ENCODE measurements at regions not wholly inside any gene's neighbourhood (a gene's known extent, or its start where the extent isn't known, plus 50 kb on each side); places are given as distances from the start of the nearest gene placed in this dataset.

GRCh38 chr14:104313674-104314073 is 175.3 kb downstream of the KIF26A start:
- TF ChIP-seq POLR2AphosphoS5 (IDR thresholded peaks at IDR 0.05; ENCODE audit: low read depth, low read length): no peak
- TF ChIP-seq TAF1 (IDR thresholded peaks at IDR 0.05; ENCODE audit: borderline replicate concordance, low read depth, low read length): no peak
- no peak for TF ChIP-seq POLR2A (IDR thresholded peaks at IDR 0.05; ENCODE audit: low read depth, low read length)
- no peak for DNase-seq (ENCODE audit: insufficient read length)
- FAIRE-seq: no peak

- DNase-seq (ENCODE audit: insufficient read length) (no peak), FAIRE-seq (no peak)
- no peak for TF ChIP-seq TAF1 (IDR thresholded peaks at IDR 0.05; ENCODE audit: borderline replicate concordance, low read depth, low read length)
- TF ChIP-seq POLR2AphosphoS5 (IDR thresholded peaks at IDR 0.05; ENCODE audit: low read depth, low read length): no peak
- no peak for TF ChIP-seq POLR2A (IDR thresholded peaks at IDR 0.05; ENCODE audit: low read depth, low read length)
These were observed 176.0 kb downstream of the KIF26A start for GRCh38 chr14:104314251-104314941.

GRCh38 chr14:104315169-104315568 is 176.8 kb downstream of the KIF26A start:
- DNase-seq (ENCODE audit: insufficient read length) (no peak), FAIRE-seq (no peak)
- TF ChIP-seq POLR2AphosphoS5 (IDR thresholded peaks at IDR 0.05; ENCODE audit: low read depth, low read length): no peak
- no peak for TF ChIP-seq TAF1 (IDR thresholded peaks at IDR 0.05; ENCODE audit: borderline replicate concordance, low read depth, low read length)
- TF ChIP-seq POLR2A (IDR thresholded peaks at IDR 0.05; ENCODE audit: low read depth, low read length): no peak

- TF ChIP-seq POLR2AphosphoS5 (IDR thresholded peaks at IDR 0.05; ENCODE audit: low read depth, low read length) (no peak), TAF1 (IDR thresholded peaks at IDR 0.05; ENCODE audit: borderline replicate concordance, low read depth, low read length) (no peak), POLR2A (IDR thresholded peaks at IDR 0.05; ENCODE audit: low read depth, low read length) (no peak)
- FAIRE-seq (no peak), DNase-seq (ENCODE audit: insufficient read length) (no peak)
These were observed 177.2 kb downstream of the KIF26A start for GRCh38 chr14:104315625-104316024.

- DNase-seq (ENCODE audit: insufficient read length) (no peak), FAIRE-seq (no peak)
- no peak for TF ChIP-seq POLR2A (IDR thresholded peaks at IDR 0.05; ENCODE audit: low read depth, low read length)
- TF ChIP-seq POLR2AphosphoS5 (IDR thresholded peaks at IDR 0.05; ENCODE audit: low read depth, low read length): no peak
- no peak for TF ChIP-seq TAF1 (IDR thresholded peaks at IDR 0.05; ENCODE audit: borderline replicate concordance, low read depth, low read length)
These were observed 177.8 kb downstream of the KIF26A start for GRCh38 chr14:104316121-104316722.

- DNase-seq (ENCODE audit: insufficient read length) (no peak), FAIRE-seq (no peak)
- TF ChIP-seq TAF1 (IDR thresholded peaks at IDR 0.05; ENCODE audit: borderline replicate concordance, low read depth, low read length) (no peak), POLR2A (IDR thresholded peaks at IDR 0.05; ENCODE audit: low read depth, low read length) (no peak)
These were observed 178.5 kb downstream of the KIF26A start for GRCh38 chr14:104316723-104317491.

GRCh38 chr14:104317492-104317805 is 179.1 kb downstream of the KIF26A start:
- FAIRE-seq (no peak), DNase-seq (ENCODE audit: insufficient read length) (no peak)
- TF ChIP-seq POLR2A (IDR thresholded peaks at IDR 0.05; ENCODE audit: low read depth, low read length): no peak
- TF ChIP-seq POLR2AphosphoS5 (IDR thresholded peaks at IDR 0.05; ENCODE audit: low read depth, low read length): no peak
- no peak for TF ChIP-seq TAF1 (IDR thresholded peaks at IDR 0.05; ENCODE audit: borderline replicate concordance, low read depth, low read length)

GRCh38 chr14:104317975-104318557 is 179.7 kb downstream of the KIF26A start:
- DNase-seq (ENCODE audit: insufficient read length) (no peak), FAIRE-seq (no peak)
- TF ChIP-seq TAF1 (IDR thresholded peaks at IDR 0.05; ENCODE audit: borderline replicate concordance, low read depth, low read length): no peak
- no peak for TF ChIP-seq POLR2A (IDR thresholded peaks at IDR 0.05; ENCODE audit: low read depth, low read length)
- no peak for TF ChIP-seq POLR2AphosphoS5 (IDR thresholded peaks at IDR 0.05; ENCODE audit: low read depth, low read length)

- no peak for DNase-seq (ENCODE audit: insufficient read length)
- FAIRE-seq: no peak
- TF ChIP-seq POLR2AphosphoS5 (IDR thresholded peaks at IDR 0.05; ENCODE audit: low read depth, low read length): no peak
- TF ChIP-seq TAF1 (IDR thresholded peaks at IDR 0.05; ENCODE audit: borderline replicate concordance, low read depth, low read length): no peak
- TF ChIP-seq POLR2A (IDR thresholded peaks at IDR 0.05; ENCODE audit: low read depth, low read length): no peak
These were observed 180.4 kb downstream of the KIF26A start for GRCh38 chr14:104318558-104319490.

- FAIRE-seq (no peak), DNase-seq (ENCODE audit: insufficient read length) (no peak)
- TF ChIP-seq TAF1 (IDR thresholded peaks at IDR 0.05; ENCODE audit: borderline replicate concordance, low read depth, low read length): no peak
These were observed 181.3 kb downstream of the KIF26A start for GRCh38 chr14:104319491-104320241.

Data from GM12892 (cell line).